ENCODE measurements at regions not wholly inside any gene's neighbourhood (a gene's known extent, or its start where the extent isn't known, plus 50 kb on each side); places are given as distances from the start of the nearest gene placed in this dataset.

DNA sequence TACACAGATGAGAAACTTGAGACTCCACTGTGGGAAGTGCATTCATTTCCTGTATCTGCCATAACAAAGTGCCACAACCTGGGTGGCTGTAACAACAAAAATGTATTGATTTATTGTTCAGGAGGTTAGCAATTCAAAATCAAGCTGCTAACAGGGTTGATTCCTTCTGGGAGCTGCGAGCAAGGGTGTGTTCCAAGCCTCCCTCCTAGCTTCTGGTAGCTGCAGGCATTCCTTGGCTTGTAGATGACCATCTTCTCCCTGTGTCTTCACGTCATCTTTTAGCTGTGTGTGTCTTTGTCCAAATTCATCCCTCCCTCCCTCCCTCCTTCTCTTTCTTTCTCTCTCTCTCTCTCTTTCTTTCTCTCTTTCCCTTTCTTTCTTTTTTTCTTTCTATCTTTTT lies 258.1 kb downstream of the MSX2 start:
- H3K23ac ChIP-seq (ENCODE audit: low read depth, low read length): no peak overlapping the region
- no peak overlapping the region for H2BK120ac ChIP-seq (ENCODE audit: low read depth, low read length)
- no peak overlapping the region for H2BK5ac ChIP-seq (ENCODE audit: low read depth, low read length, poor library complexity, severe bottlenecking)
- ATAC-seq (ENCODE audit: low read depth) (no peak), DNase-seq (no peak)
- 0 out of 2 replicates have a peak, but pooled peaks cover 1% of the 10 kb centered on the region for H3K9me3 ChIP-seq (ENCODE audit: control insufficient read depth, insufficient read depth, low read length)
- H4K91ac ChIP-seq (ENCODE audit: insufficient read depth, low read depth, low read length): no peak overlapping the region
- H3K36me3 ChIP-seq (ENCODE audit: control insufficient read depth, insufficient read depth, low read length): no peaks in the 10 kb centered on the region
- TF ChIP-seq MXI1 (IDR thresholded peaks at IDR 0.05; ENCODE audit: borderline replicate concordance, low read depth, low read length) (no peak), CHD1 (IDR thresholded peaks at IDR 0.05; ENCODE audit: low read depth, low read length) (no peak), BHLHE40 (IDR thresholded peaks at IDR 0.05; ENCODE audit: low read depth, low read length) (no peak), RAD21 (IDR thresholded peaks at IDR 0.05; ENCODE audit: low read length) (no peak), NFE2L2 (IDR thresholded peaks at IDR 0.05; ENCODE audit: low read depth, low read length) (no peak)
- H3K56ac ChIP-seq (ENCODE audit: extremely low read depth, insufficient read depth, low read length): no peak overlapping the region
- intact Hi-C loops (cut with micrococcal nuclease) (no loop called here), in situ Hi-C loops (cut with MboI; ENCODE audit: low sequenced_read_pairs) (no loop called here), dilution Hi-C loops (cut with HindIII; ENCODE audit: low sequenced_read_pairs, unreplicated experiment) (no loop called here)
- H3K79me1 ChIP-seq (ENCODE audit: low read depth in 1 of 2, low read length in 2 of 2): no peaks in the 10 kb centered on the region
- no peaks in the 10 kb centered on the region for H3K4me1 ChIP-seq (ENCODE audit: control insufficient read depth, insufficient read depth, low read length)
- H3K27ac ChIP-seq (ENCODE audit: insufficient read depth, low read length): no peak overlapping the region
- H4K8ac ChIP-seq (ENCODE audit: low read depth in 2 of 2, low read length in 2 of 2): no peak overlapping the region
- POLR2A ChIA-PET (ENCODE audit: unreplicated experiment): no interaction called here
- H2BK20ac ChIP-seq (ENCODE audit: low read depth, low read length): no peak overlapping the region
- no peak overlapping the region for H3K14ac ChIP-seq (replicated peaks; ENCODE audit: low read depth, low read length)
- CTCF ChIA-PET: no interaction called here
- H4K5ac ChIP-seq (ENCODE audit: low read depth, low read length): no peak overlapping the region
- no peaks in the 10 kb centered on the region for H3K27me3 ChIP-seq (ENCODE audit: control insufficient read depth, insufficient read depth, low read length)
- no peak overlapping the region for H2AK9ac ChIP-seq (replicated peaks; ENCODE audit: low read depth, low read length, poor library complexity)
- H3K9me1 ChIP-seq (ENCODE audit: insufficient read depth, low read length): no peaks in the 10 kb centered on the region
- H2AK5ac ChIP-seq (ENCODE audit: low read depth, low read length): no peak overlapping the region
- H2BK15ac ChIP-seq (ENCODE audit: low read depth, low read length): no peak overlapping the region
- no peak overlapping the region for H3K18ac ChIP-seq (ENCODE audit: low read depth, low read length)
- H3K4me2 ChIP-seq (ENCODE audit: low read depth, low read length): no peak overlapping the region
- no CpG with 5 or more reads among the region's 2 CpGs for WGBS, 2 experiments (ENCODE audit: extremely low coverage in 2 of 2, insufficient read length in 1 of 2)
- no peak overlapping the region for H3K9ac ChIP-seq (ENCODE audit: low read depth, low read length)
- no peak overlapping the region for H3K4me3 ChIP-seq (ENCODE audit: insufficient read depth, low read depth, low read length)
- H2AFZ ChIP-seq (replicated peaks; ENCODE audit: low read length, poor library complexity): no peak overlapping the region
- no peak overlapping the region for H3K4ac ChIP-seq (ENCODE audit: low read depth, low read length)
- BruUV-seq (replicated peaks): no TSS peak
- no peaks in the 10 kb centered on the region for H4K20me1 ChIP-seq (ENCODE audit: insufficient read depth, low read length)
